Brain microvascular endothelial cell (primary cell): ENCODE measurements at regions not wholly inside any gene's neighbourhood (a gene's known extent, or its start where the extent isn't known, plus 50 kb on each side); places are given as distances from the start of the nearest gene placed in this dataset.

Experiments
- DNase-seq: peaks from one replicate; pipeline ENCODE4 v3.0.0-alpha.2; 2020
- H3K27ac ChIP-seq: fragments of 250-450 bp; sonication (Bioruptor Pico); 2 replicates; pipeline ENCODE4 v1.5.1; 2020; ENCODE audit warnings: mild to moderate bottlenecking, moderate library complexity
- H3K27me3 ChIP-seq: fragments of 250-450 bp; sonication (Bioruptor Pico); replicated peaks from 2 replicates; pipeline ENCODE4 v1.5.1; 2020; ENCODE audit warnings: mild to moderate bottlenecking
- H3K36me3 ChIP-seq: fragments of 250-450 bp; sonication (Bioruptor Pico); replicated peaks from 2 replicates; pipeline ENCODE4 v1.5.1; 2020; ENCODE audit warnings: mild to moderate bottlenecking
- H3K4me3 ChIP-seq: 2 replicates; pipeline ENCODE4 v1.5.1; 2011; ENCODE audit warnings: low read depth, mild to moderate bottlenecking, control low read depth, low read length, moderate library complexity
- CTCF ChIP-seq: IDR thresholded peaks from 2 replicates; pipeline ENCODE4 v1.5.1; 2011; ENCODE audit warnings: low read depth, mild to moderate bottlenecking, moderate library complexity, low read length, control low read depth, inconsistent platforms; ENCODE audit errors: missing control alignments
- in situ Hi-C: cut with HindIII; loops from 2 replicates; pipeline ENCODE4 v1.10.0; 2017; ENCODE audit warnings: low sequenced_read_pairs, low pct_ligation_motif_present

- TF ChIP-seq CTCF: no peak
Observed at GRCh38 chr9:30411571-30411970, 1972.9 kb upstream of the ACO1 start.

GRCh38 chr9:30459156-30459555, 1925.3 kb upstream of the ACO1 start:
- in situ Hi-C loops: no loop called here
- no peak for TF ChIP-seq CTCF
- no peaks in the 10 kb centered on the region for H3K36me3 ChIP-seq
- no peak for DNase-seq
- H3K27me3 ChIP-seq: no peaks in the 10 kb centered on the region
- no peak overlapping the region for H3K27ac ChIP-seq
- no peak overlapping the region for H3K4me3 ChIP-seq

More at GRCh38 chr9:30411571-30411970, 1972.9 kb upstream of the ACO1 start:
- Histone ChIP-seq H3K36me3 (no peaks in the 10 kb centered on the region), H3K27ac (no peak overlapping the region), H3K4me3 (no peak overlapping the region), H3K27me3 (no peaks in the 10 kb centered on the region)
- in situ Hi-C loops: no loop called here
- DNase-seq: no peak

- in situ Hi-C loops: no loop called here
- DNase-seq: no peak
- no peak for TF ChIP-seq CTCF
- Histone ChIP-seq H3K4me3 (no peak overlapping the region), H3K36me3 (no peaks in the 10 kb centered on the region), H3K27ac (no peak overlapping the region), H3K27me3 (no peaks in the 10 kb centered on the region)
Observed at GRCh38 chr9:30476826-30477225, 1907.6 kb upstream of the ACO1 start.

GRCh38 chr9:30478684-30479083, 1905.8 kb upstream of the ACO1 start:
- TF ChIP-seq CTCF: no peak
- Histone ChIP-seq H3K27me3 (no peaks in the 10 kb centered on the region), H3K4me3 (no peak overlapping the region), H3K36me3 (no peaks in the 10 kb centered on the region), H3K27ac (no peak overlapping the region)
- no peak for DNase-seq
- in situ Hi-C loops: no loop called here

- DNase-seq: no peak
- TF ChIP-seq CTCF: no peak
- no peak overlapping the region for H3K27ac ChIP-seq
- no peak overlapping the region for H3K4me3 ChIP-seq
- no peaks in the 10 kb centered on the region for H3K36me3 ChIP-seq
- no peaks in the 10 kb centered on the region for H3K27me3 ChIP-seq
- in situ Hi-C loops: no loop called here
Observed at GRCh38 chr9:30482499-30482898, 1901.9 kb upstream of the ACO1 start.

GRCh38 chr9:30484690-30485089, 1899.8 kb upstream of the ACO1 start:
- H3K4me3 ChIP-seq: no peak overlapping the region
- no peaks in the 10 kb centered on the region for H3K27me3 ChIP-seq
- no peak for TF ChIP-seq CTCF
- H3K27ac ChIP-seq: no peak overlapping the region
- no peak for DNase-seq
- in situ Hi-C loops: no loop called here
- no peaks in the 10 kb centered on the region for H3K36me3 ChIP-seq
